DND-41 (cell line): ENCODE measurements at regions not wholly inside any gene's neighbourhood (a gene's known extent, or its start where the extent isn't known, plus 50 kb on each side); places are given as distances from the start of the nearest gene placed in this dataset.

ENCODE experiments used
- ATAC-seq: fragments of 200-7000 bp; cut with Tn5 transposase; 3 replicates; pipeline ENCODE4 v1.9.1; 2021; ENCODE audit warnings: low read depth; ENCODE audit not compliant: insufficient read depth
- DNase-seq: peaks from one replicate; pipeline ENCODE4 v3.0.0-alpha.2; 2020
- H2AFZ ChIP-seq: 2 replicates; pipeline ENCODE4 v1.6.0; 2012; ENCODE audit warnings: low read depth, low read length
- H3K27ac ChIP-seq: 2 replicates; pipeline ENCODE4 v1.5.1; 2012; ENCODE audit warnings: low read length, inconsistent platforms
- H3K27me3 ChIP-seq: fragments of 200-600 bp; sonication (generic); 2 replicates; pipeline ENCODE4 v1.6.0; 2012; ENCODE audit warnings: low read length, mild to moderate bottlenecking, inconsistent platforms; ENCODE audit not compliant: insufficient read depth, poor library complexity
- H3K36me3 ChIP-seq: 2 replicates; pipeline ENCODE4 v1.5.1; 2012; ENCODE audit warnings: low read length, inconsistent platforms; ENCODE audit not compliant: insufficient read depth
- H3K4me1 ChIP-seq: 2 replicates; pipeline ENCODE4 v1.5.1; 2012; ENCODE audit warnings: mild to moderate bottlenecking, low read length; ENCODE audit not compliant: insufficient read depth
- H3K4me2 ChIP-seq: 2 replicates; pipeline ENCODE4 v1.6.0; 2012; ENCODE audit warnings: mild to moderate bottlenecking, moderate library complexity, low read length, inconsistent platforms; ENCODE audit not compliant: insufficient read depth
- H3K4me3 ChIP-seq, 2 experiments: fragments of 200-600 bp in 1 of 2; shearing (Covaris generic) in 1 of 2; 2 replicates each; pipeline ENCODE4 v1.5.1; 2012 to 2016; ENCODE audit warnings: inconsistent platforms in 2 of 2, low read length in 2 of 2, mild to moderate bottlenecking in 2 of 2, low read depth in 1 of 2, moderate library complexity in 1 of 2
- H3K79me2 ChIP-seq: 2 replicates; pipeline ENCODE4 v1.6.0; 2012; ENCODE audit warnings: low read length, inconsistent platforms; ENCODE audit not compliant: insufficient read depth
- H3K9ac ChIP-seq: 2 replicates; pipeline ENCODE4 v1.6.0; 2012; ENCODE audit warnings: low read depth, mild to moderate bottlenecking, inconsistent platforms, low read length, moderate library complexity
- H3K9me3 ChIP-seq: 2 replicates; pipeline ENCODE4 v1.5.1; 2012; ENCODE audit warnings: low read length, moderate library complexity, mild to moderate bottlenecking, inconsistent platforms; ENCODE audit not compliant: insufficient read depth, severe bottlenecking
- H4K20me1 ChIP-seq: 2 replicates; pipeline ENCODE4 v1.6.0; 2012; ENCODE audit warnings: low read length; ENCODE audit not compliant: insufficient read depth
- EZH2 ChIP-seq: IDR thresholded peaks from 3 replicates; pipeline ENCODE4 v1.6.1; 2012; ENCODE audit warnings: borderline replicate concordance, low read depth, mild to moderate bottlenecking, moderate library complexity, low read length, inconsistent platforms; ENCODE audit not compliant: severe bottlenecking
- TF ChIP-seq, protein P1 (sequence below): IDR thresholded peaks from 2 replicates; pipeline ENCODE4 v1.5.1; 2012; ENCODE audit warnings: borderline replicate concordance, low read length, moderate library complexity, mild to moderate bottlenecking; ENCODE audit not compliant: poor library complexity, severe bottlenecking; ENCODE audit errors: extremely low read depth

DNA sequence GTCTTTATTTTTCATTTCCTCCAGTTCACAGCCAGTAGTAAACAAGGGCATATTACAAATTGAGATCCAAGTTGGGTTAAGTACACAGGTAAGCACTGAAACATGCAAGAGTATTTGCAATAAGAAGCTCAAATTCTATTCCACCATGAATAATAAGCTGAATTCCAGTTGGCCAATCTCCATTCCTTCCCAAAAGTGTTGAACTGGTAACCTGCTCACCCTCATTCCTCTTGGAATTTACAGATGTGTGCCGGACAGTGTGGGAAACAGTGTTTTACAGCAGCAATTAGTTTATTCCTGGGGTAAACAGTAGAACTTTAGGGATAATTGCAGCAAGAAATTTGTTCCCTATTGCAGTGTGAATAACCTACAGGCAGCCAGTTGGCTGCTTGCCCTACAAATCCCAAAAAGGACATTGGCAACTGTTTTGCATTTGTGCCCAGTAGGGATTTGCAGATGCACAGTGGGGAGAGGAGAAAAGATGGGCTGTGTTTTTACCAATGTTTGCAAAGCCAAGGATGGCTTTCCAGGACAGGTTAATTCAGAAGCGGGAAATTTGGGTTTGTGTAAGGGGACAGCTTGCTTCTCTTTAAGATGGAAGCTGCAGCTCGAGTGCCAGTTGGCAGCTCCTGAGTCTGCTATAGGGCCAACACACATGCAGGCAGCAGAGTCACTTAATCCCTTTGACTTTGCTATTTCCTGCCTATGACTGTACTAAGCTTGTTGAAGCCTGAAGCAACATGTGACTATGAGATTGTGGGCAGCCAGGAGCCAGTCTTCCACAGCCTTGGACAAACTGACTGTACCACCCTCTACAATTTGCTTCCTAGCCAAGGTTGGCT is 318.9 kb downstream of the MAP2K6 start:
- Histone ChIP-seq H3K27me3 (no peaks in the 10 kb centered on the region), H3K4me1 (no peaks in the 10 kb centered on the region), H3K79me2 (no peaks in the 10 kb centered on the region), H3K27ac (no peak overlapping the region), H2AFZ (no peak overlapping the region), H3K9me3 (no peaks in the 10 kb centered on the region), H3K4me3 (no peak overlapping the region), H4K20me1 (no peaks in the 10 kb centered on the region), H3K4me2 (no peak overlapping the region), H3K36me3 (no peaks in the 10 kb centered on the region), H3K9ac (no peak overlapping the region)
- TF ChIP-seq EZH2 = no peak
- TF ChIP-seq, protein P1, sequence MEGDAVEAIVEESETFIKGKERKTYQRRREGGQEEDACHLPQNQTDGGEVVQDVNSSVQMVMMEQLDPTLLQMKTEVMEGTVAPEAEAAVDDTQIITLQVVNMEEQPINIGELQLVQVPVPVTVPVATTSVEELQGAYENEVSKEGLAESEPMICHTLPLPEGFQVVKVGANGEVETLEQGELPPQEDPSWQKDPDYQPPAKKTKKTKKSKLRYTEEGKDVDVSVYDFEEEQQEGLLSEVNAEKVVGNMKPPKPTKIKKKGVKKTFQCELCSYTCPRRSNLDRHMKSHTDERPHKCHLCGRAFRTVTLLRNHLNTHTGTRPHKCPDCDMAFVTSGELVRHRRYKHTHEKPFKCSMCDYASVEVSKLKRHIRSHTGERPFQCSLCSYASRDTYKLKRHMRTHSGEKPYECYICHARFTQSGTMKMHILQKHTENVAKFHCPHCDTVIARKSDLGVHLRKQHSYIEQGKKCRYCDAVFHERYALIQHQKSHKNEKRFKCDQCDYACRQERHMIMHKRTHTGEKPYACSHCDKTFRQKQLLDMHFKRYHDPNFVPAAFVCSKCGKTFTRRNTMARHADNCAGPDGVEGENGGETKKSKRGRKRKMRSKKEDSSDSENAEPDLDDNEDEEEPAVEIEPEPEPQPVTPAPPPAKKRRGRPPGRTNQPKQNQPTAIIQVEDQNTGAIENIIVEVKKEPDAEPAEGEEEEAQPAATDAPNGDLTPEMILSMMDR = no peak
- ATAC-seq (no peak), DNase-seq (no peak)

DNA sequence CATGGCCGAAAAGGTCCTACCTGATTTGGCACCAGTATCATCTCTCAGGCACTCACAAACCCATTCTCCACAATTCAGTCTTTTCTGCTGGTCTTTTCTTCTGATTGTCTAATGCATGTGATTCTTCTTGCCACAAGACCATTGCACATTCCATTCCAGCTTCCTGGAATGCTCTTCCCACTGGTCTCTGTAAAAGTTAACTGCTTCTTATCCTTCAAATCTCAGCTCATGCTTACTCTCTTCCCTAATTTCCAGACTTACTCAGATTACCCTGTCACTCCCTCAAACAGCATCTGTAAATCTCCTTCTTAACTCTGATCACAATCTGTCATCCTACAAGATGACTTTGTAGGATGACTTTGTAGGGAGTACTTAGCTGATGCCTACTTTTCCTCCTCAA is 320.2 kb downstream of the MAP2K6 start:
- no peaks in the 10 kb centered on the region for H3K4me1 ChIP-seq
- no peak overlapping the region for H3K4me2 ChIP-seq
- H3K27me3 ChIP-seq = no peaks in the 10 kb centered on the region
- no peak overlapping the region for H3K27ac ChIP-seq
- no peak overlapping the region for H2AFZ ChIP-seq
- no peak overlapping the region for H3K9ac ChIP-seq
- DNase-seq = no peak
- H3K79me2 ChIP-seq = no peaks in the 10 kb centered on the region
- no peak overlapping the region for H3K4me3 ChIP-seq
- ATAC-seq = no peak
- TF ChIP-seq EZH2 = no peak
- TF ChIP-seq, protein P1 = no peak
- no peaks in the 10 kb centered on the region for H3K36me3 ChIP-seq
- no peaks in the 10 kb centered on the region for H3K9me3 ChIP-seq
- H4K20me1 ChIP-seq = no peaks in the 10 kb centered on the region

DNA sequence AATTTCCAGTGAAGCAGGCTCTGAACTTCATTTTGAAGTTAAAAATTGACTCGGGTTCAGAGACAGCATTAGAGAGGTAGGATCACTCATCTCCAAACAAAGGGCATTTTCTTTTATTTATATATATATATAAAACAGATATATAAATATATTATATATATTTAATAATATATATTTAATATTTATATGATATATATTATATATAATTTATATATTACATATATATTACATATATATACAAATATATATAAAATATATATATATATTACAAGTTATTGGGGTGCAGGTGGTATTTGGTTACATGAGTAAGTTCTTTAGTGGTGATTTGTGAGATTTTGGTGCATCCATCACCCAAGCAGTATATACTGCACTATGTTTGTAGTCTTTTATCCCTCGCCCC is 320.8 kb downstream of the MAP2K6 start:
- TF ChIP-seq, protein P1 = no peak
- no peak for TF ChIP-seq EZH2
- Histone ChIP-seq H3K9me3 (no peaks in the 10 kb centered on the region), H3K4me2 (no peak overlapping the region), H3K79me2 (no peaks in the 10 kb centered on the region), H3K27ac (no peak overlapping the region), H4K20me1 (no peaks in the 10 kb centered on the region), H3K36me3 (no peaks in the 10 kb centered on the region), H2AFZ (no peak overlapping the region), H3K9ac (no peak overlapping the region), H3K27me3 (no peaks in the 10 kb centered on the region), H3K4me1 (no peaks in the 10 kb centered on the region), H3K4me3 (no peak overlapping the region)
- DNase-seq (no peak), ATAC-seq (no peak)
